ENCODE measurements at regions not wholly inside any gene's neighbourhood (a gene's known extent, or its start where the extent isn't known, plus 50 kb on each side); places are given as distances from the start of the nearest gene placed in this dataset.
A peak's percentile ranks its signal among the peaks of the same experiment; 100 is the strongest.
"Not testable (repeated sequence)": the region's sequence is repeated elsewhere in the genome, so short reads cannot be mapped to it uniquely, and the experiment has no call there.

- Histone ChIP-seq H3K4me3 (no peak overlapping the region), H3K27ac (no peak overlapping the region), H3K4me1 (no peaks in the 10 kb centered on the region), H3K27me3 (ENCODE audit: low read depth) (no peaks in the 10 kb centered on the region), H3K9me3 (no peaks in the 10 kb centered on the region), H3K36me3 (no peaks in the 10 kb centered on the region)
- no peak for ATAC-seq
- no peak for TF ChIP-seq CTCF (IDR thresholded peaks at IDR 0.05)
- intact Hi-C loops (cut with DNase I): no loop called here
- no peak for DNase-seq
These were observed 86.5 kb upstream of the RAB12 start for GRCh38 chr18:8522756-8523155.

- TF ChIP-seq CTCF (IDR thresholded peaks at IDR 0.05): no peak
- Histone ChIP-seq H3K27ac (no peak overlapping the region), H3K9me3 (peaks cover 5% of the 10 kb centered on the region), H3K36me3 (no peaks in the 10 kb centered on the region), H3K27me3 (ENCODE audit: low read depth) (no peaks in the 10 kb centered on the region), H3K4me3 (no peak overlapping the region), H3K4me1 (no peaks in the 10 kb centered on the region)
- DNase-seq: no peak
- ATAC-seq: no peak
- intact Hi-C loops (cut with DNase I): no loop called here
These were observed 83.5 kb upstream of the RAB12 start for GRCh38 chr18:8525692-8526091.

GRCh38 chr18:8526332-8526731, 82.9 kb upstream of the RAB12 start:
- H3K4me1 ChIP-seq: no peaks in the 10 kb centered on the region
- peak; percentile 39 to 41 for ATAC-seq
- H3K27me3 ChIP-seq (ENCODE audit: low read depth): no peaks in the 10 kb centered on the region
- H3K9me3 ChIP-seq: peaks cover 11% of the 10 kb centered on the region
- intact Hi-C loops (cut with DNase I): no loop called here
- H3K27ac ChIP-seq: no peak overlapping the region
- H3K36me3 ChIP-seq: no peaks in the 10 kb centered on the region
- DNase-seq: no peak
- no peak overlapping the region for H3K4me3 ChIP-seq
- no peak for TF ChIP-seq CTCF (IDR thresholded peaks at IDR 0.05)

- TF ChIP-seq CTCF (IDR thresholded peaks at IDR 0.05): no peak
- Histone ChIP-seq H3K36me3 (no peaks in the 10 kb centered on the region), H3K27me3 (ENCODE audit: low read depth) (no peaks in the 10 kb centered on the region), H3K4me1 (no peaks in the 10 kb centered on the region), H3K9me3 (peaks cover 26% of the 10 kb centered on the region), H3K4me3 (no peak overlapping the region), H3K27ac (no peak overlapping the region)
- ATAC-seq (no peak), DNase-seq (no peak)
- intact Hi-C loops (cut with DNase I): no loop called here
These were observed 79.6 kb upstream of the RAB12 start for GRCh38 chr18:8529609-8530008.

- H3K27ac ChIP-seq; H3K4me3 ChIP-seq; ATAC-seq; H3K36me3 ChIP-seq; H3K4me1 ChIP-seq; DNase-seq; intact Hi-C loops (cut with DNase I); H3K27me3 ChIP-seq (ENCODE audit: low read depth): not testable (repeated sequence)
- H3K9me3 ChIP-seq: peaks cover 26% of the 10 kb centered on the region
These were observed 78.2 kb upstream of the RAB12 start for GRCh38 chr18:8531084-8531483.

- Histone ChIP-seq H3K27me3 (ENCODE audit: low read depth) (no peaks in the 10 kb centered on the region), H3K27ac (no peak overlapping the region), H3K36me3 (no peaks in the 10 kb centered on the region), H3K9me3 (peaks cover 16% of the 10 kb centered on the region), H3K4me1 (no peaks in the 10 kb centered on the region), H3K4me3 (no peak overlapping the region)
- DNase-seq: no peak
- TF ChIP-seq CTCF (IDR thresholded peaks at IDR 0.05): no peak
- intact Hi-C loops (cut with DNase I): no loop called here
- no peak for ATAC-seq
These were observed 73.0 kb upstream of the RAB12 start for GRCh38 chr18:8536231-8536630.

Data from lower lobe of right lung (tissue), 2 donors.